Naive thymus-derived CD8-positive, alpha-beta T cell (primary cell): ENCODE measurements at regions not wholly inside any gene's neighbourhood (a gene's known extent, or its start where the extent isn't known, plus 50 kb on each side); places are given as distances from the start of the nearest gene placed in this dataset.

ENCODE experiments used
- ATAC-seq, 2 donors: fragments of 150-1000 bp; cut with Tn5 transposase in 1 of 2; sonication (Bioruptor Pico), chemical (Tn5 transposase) in 1 of 2; 1 replicate in 1 of 2; 2 replicates in 1 of 2; pipeline ENCODE4 v1.10.0; 2021; ENCODE audit warnings: mild to moderate bottlenecking in 2 of 2, moderate library complexity in 2 of 2
- POLR2A ChIA-PET: fragments of 350-600 bp; sonication (Branson Sonifier 250); formaldehyde crosslinking; loops from one replicate; lab custom pipeline; 2021; ENCODE audit warnings: antibody characterized with exemption; lab: Charles Lee
- DNase-seq, 10 donors: peaks; one replicate each; pipeline versions ENCODE4 v3.0.0 to v3.0.0-alpha.2; 2020 to 2022
- H3K27ac Mint-ChIP-seq, 10 donors: one replicate each; pipeline ENCODE4 v1.8.0; 2020 to 2022; ENCODE audit warnings: mild to moderate bottlenecking in 10 of 10, mixed read lengths in 10 of 10, moderate library complexity in 4 of 10, inconsistent platforms in 1 of 10
- H3K27me3 Mint-ChIP-seq, 5 donors: one replicate each; pipeline ENCODE4 v1.8.0; 2021 to 2022; ENCODE audit warnings: mixed read lengths in 5 of 5
- H3K36me3 Mint-ChIP-seq, 3 donors: one replicate each; pipeline ENCODE4 v1.8.0; 2020 to 2022; ENCODE audit warnings: mixed read lengths in 3 of 3, mild to moderate bottlenecking in 2 of 3, inconsistent platforms in 1 of 3
- H3K4me1 Mint-ChIP-seq, 4 donors: one replicate each; pipeline ENCODE4 v1.8.0; 2021 to 2022; ENCODE audit warnings: mixed read lengths in 4 of 4
- H3K4me3 Mint-ChIP-seq, 10 donors: one replicate each; pipeline ENCODE4 v1.8.0; 2020 to 2022; ENCODE audit warnings: mild to moderate bottlenecking in 10 of 10, mixed read lengths in 10 of 10, moderate library complexity in 6 of 10, inconsistent platforms in 1 of 10
- H3K9me3 Mint-ChIP-seq, 9 donors: one replicate each; pipeline ENCODE4 v1.8.0; 2020 to 2022; ENCODE audit warnings: mixed read lengths in 9 of 9, mild to moderate bottlenecking in 3 of 9, inconsistent platforms in 1 of 9, moderate library complexity in 1 of 9

DNA sequence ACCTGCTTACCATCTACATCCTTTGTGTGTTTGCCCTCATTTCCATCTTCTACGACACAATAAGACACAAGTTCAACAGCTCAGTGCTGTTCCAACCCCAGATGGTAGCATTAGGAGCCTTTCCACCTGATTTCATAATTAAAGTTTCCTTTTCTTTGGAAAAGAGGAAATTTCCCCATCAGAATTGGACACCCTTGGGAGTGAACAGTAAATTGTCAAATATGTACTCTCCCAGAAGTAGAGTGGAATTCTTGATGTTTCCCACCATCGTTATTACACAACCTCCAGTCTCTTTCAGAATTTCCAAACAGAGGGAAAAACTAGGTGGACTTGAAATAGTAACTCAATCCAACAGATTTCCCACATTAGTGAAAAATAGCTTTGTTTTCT, 337.6 kb upstream of the OR4E1 start:
- Mint-ChIP-seq H3K4me1 (peaks cover 2 to 22% (median 11%) of the 10 kb centered on the region in 4 donors), H3K27me3 (no peaks in the 10 kb centered on the region), H3K27ac (no peak overlapping the region), H3K36me3 (no peaks in the 10 kb centered on the region), H3K4me3 (no peak overlapping the region), H3K9me3 (no peaks in the 10 kb centered on the region)
- ATAC-seq (no peak), DNase-seq (no peak)
- POLR2A ChIA-PET = no interaction called here

DNA sequence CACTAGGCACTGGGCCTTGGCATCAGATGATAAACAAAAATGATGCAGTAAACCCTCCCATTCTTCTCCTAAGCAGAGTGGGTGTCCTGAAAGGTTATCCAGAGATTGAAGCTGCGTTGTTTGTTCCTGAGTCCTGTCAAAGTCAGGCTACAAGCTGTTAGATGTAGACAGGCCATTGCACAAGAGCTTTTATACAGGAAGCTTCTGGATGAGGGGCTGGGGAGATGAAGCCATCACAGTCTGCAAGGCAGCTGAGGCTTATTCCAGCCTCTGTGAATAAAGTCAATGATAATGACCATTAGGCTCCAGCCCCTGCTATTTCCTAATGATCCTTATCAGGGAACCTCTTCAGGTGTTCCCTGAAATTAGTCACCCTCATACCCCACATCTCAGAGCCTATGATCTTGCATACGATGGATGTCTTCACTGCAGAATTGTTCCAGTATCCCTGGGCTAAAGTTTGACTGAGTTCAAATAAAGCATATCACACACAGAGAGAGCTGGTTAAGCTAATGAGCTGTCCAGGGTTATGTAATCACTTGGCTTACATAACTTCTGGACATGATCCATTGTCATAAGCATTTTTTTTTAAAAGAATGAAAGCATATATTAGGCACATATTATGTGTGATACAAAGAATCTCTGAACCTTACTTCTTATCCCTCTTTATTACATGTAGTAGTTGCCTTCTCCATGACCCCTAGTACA, 337.1 kb upstream of the OR4E1 start:
- H3K4me1 Mint-ChIP-seq = peaks cover 2 to 22% (median 11%) of the 10 kb centered on the region in 4 donors
- peak overlapping the region in 1 of 10 donors; percentile 21 for H3K27ac Mint-ChIP-seq
- ATAC-seq = no peak
- no peaks in the 10 kb centered on the region for H3K27me3 Mint-ChIP-seq
- POLR2A ChIA-PET = no interaction called here
- H3K4me3 Mint-ChIP-seq = no peak overlapping the region
- no peaks in the 10 kb centered on the region for H3K9me3 Mint-ChIP-seq
- DNase-seq = no peak
- H3K36me3 Mint-ChIP-seq = no peaks in the 10 kb centered on the region

DNA sequence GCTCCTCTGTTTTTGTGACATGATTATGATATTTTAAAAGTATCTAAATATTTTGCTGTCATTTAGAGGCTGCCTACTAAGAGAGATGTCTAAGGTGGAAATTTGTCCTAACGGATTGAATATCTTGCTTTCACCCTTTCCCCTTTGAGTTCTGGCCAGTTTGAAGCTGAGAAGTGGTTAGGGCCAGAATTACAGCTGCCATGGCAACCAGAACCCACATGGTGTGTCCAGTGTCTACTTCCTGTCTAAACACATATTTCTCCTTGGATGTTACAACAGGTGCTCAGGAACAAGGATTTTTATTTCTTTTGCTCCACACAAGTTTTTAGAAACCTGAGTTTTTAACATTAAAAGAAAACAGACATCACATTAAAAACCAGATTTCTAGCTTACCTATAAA, 335.1 kb upstream of the OR4E1 start:
- no peak for DNase-seq
- H3K4me1 Mint-ChIP-seq = peaks cover 2 to 28% (median 11%) of the 10 kb centered on the region in 4 donors
- POLR2A ChIA-PET = no interaction called here
- ATAC-seq = no peak
- no peak overlapping the region for H3K4me3 Mint-ChIP-seq
- no peaks in the 10 kb centered on the region for H3K27me3 Mint-ChIP-seq
- H3K9me3 Mint-ChIP-seq = no peaks in the 10 kb centered on the region
- H3K27ac Mint-ChIP-seq = peak overlapping the region in 4 of 10 donors; percentile 6 to 52 (median 21)
- H3K36me3 Mint-ChIP-seq = no peaks in the 10 kb centered on the region

DNA sequence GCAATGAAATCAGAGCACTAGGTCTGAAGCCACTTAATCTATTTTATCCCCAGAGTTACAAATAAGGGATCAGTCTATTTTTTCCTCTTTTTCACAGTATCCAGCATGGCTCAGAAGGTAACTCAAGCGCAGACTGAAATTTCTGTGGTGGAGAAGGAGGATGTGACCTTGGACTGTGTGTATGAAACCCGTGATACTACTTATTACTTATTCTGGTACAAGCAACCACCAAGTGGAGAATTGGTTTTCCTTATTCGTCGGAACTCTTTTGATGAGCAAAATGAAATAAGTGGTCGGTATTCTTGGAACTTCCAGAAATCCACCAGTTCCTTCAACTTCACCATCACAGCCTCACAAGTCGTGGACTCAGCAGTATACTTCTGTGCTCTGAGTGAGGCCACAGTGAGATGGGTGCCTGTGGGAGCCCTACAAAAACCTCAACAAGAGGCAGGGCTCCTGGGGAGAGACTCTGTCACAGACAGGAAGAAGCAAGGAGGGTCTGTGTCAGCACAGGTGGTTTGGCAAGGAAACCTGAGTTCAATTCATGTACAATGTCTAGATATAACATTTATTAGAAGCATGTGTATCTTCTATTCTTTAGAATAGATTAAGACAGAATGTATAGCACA, 334.3 kb upstream of the OR4E1 start:
- POLR2A ChIA-PET = interaction anchor here (0.9 kb wide), 1 partner anchor 502 kb away, joined by 3 read pairs; no protein-coding TSS in a partner anchor
- Mint-ChIP-seq H3K36me3 (no peaks in the 10 kb centered on the region), H3K4me3 (peak overlapping the region in 9 of 10 donors; percentile 65 to 88 (median 75)), H3K9me3 (no peaks in the 10 kb centered on the region), H3K27ac (peak overlapping the region; percentile 36 to 94 (median 88)), H3K4me1 (peaks cover 2 to 32% (median 15%) of the 10 kb centered on the region in 4 donors), H3K27me3 (no peaks in the 10 kb centered on the region)
- DNase-seq = peak in 1 of 10 donors; percentile 22
- ATAC-seq = peak; percentile 66 to 67

DNA sequence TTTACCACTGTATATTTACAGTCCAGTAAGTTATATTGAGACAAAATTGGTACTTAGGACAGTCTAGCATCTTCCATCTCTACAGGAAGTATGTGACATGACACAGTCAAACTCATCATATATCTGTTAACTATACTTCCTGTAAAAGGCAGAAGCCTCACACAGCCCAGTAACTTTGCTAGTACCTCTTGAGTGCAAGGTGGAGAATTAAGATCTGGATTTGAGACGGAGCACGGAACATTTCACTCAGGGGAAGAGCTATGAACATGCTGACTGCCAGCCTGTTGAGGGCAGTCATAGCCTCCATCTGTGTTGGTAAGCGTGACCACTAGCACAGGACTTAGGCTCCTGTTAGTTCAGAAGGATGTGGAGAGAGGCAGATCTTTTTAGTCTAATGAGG, 333.7 kb upstream of the OR4E1 start:
- Mint-ChIP-seq H3K36me3 (no peaks in the 10 kb centered on the region), H3K27ac (peak overlapping the region; percentile 36 to 94 (median 88)), H3K4me1 (peaks cover 3 to 36% (median 17%) of the 10 kb centered on the region in 4 donors), H3K9me3 (no peaks in the 10 kb centered on the region), H3K27me3 (no peaks in the 10 kb centered on the region), H3K4me3 (peak overlapping the region; percentile 50 to 88 (median 74))
- POLR2A ChIA-PET = interaction anchor here (0.9 kb wide), 1 partner anchor 503 kb away, joined by 3 read pairs; no protein-coding TSS in a partner anchor
- no peak for DNase-seq
- ATAC-seq = peak; percentile 18 to 46

DNA sequence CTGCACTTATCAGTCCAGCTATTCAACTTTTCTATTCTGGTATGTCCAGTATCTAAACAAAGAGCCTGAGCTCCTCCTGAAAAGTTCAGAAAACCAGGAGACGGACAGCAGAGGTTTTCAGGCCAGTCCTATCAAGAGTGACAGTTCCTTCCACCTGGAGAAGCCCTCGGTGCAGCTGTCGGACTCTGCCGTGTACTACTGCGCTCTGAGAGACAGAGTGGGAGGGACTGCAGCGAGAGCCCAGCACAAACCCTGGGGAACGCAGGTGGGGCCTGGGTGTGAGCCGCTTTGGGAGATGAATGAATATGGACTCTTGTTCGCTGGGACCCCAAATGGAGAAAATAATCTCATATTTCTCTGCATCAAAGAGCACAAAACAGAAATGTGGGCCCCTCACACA, 329.8 kb upstream of the OR4E1 start:
- no peaks in the 10 kb centered on the region for H3K27me3 Mint-ChIP-seq
- POLR2A ChIA-PET = interaction anchor here (0.5 to 1.8 kb wide), 8 partner anchors 10 to 567 kb away, joined by 3 to 8 read pairs (median 3); no protein-coding TSS in a partner anchor
- H3K4me3 Mint-ChIP-seq = peak overlapping the region; percentile 73 to 88 (median 83)
- ATAC-seq (peak; percentile 44 to 60), DNase-seq (peak in 1 of 10 donors; percentile 12)
- no peaks in the 10 kb centered on the region for H3K9me3 Mint-ChIP-seq
- peak overlapping the region; percentile 85 to 97 (median 94) for H3K27ac Mint-ChIP-seq
- H3K4me1 Mint-ChIP-seq = peaks cover 7 to 36% (median 20%) of the 10 kb centered on the region in 4 donors
- no peaks in the 10 kb centered on the region for H3K36me3 Mint-ChIP-seq

DNA sequence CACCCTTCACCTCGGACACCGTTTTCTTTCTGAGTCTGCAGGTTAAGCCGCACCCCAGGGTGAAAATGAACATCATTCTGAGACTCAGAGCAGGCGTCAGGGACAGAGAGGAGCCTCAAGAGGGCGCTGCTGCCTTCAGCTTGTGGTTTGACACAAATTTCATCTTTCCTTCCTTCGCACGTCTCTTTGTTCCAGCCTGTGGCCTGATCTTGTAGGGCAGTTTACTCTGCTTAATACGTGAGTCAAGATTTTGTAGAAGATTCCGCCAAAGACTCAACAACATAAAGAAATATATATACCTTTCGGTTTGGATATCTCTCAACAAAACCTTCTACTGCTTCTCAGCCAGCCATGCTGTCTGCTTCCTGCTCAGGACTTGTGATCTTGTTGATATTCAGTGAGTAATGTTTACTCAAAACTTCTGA, 329.3 kb upstream of the OR4E1 start:
- POLR2A ChIA-PET = interaction anchor here (0.5 to 1.8 kb wide), 9 partner anchors 9 to 567 kb away, joined by 3 to 8 read pairs (median 3); no protein-coding TSS in a partner anchor
- Mint-ChIP-seq H3K36me3 (no peaks in the 10 kb centered on the region), H3K4me1 (peaks cover 7 to 34% (median 20%) of the 10 kb centered on the region in 4 donors), H3K27ac (peak overlapping the region; percentile 85 to 97 (median 94)), H3K27me3 (no peaks in the 10 kb centered on the region), H3K4me3 (peak overlapping the region; percentile 73 to 88 (median 83)), H3K9me3 (no peaks in the 10 kb centered on the region)
- ATAC-seq = peak; percentile 75 to 82
- peak; percentile 48 to 80 (median 62) for DNase-seq

DNA sequence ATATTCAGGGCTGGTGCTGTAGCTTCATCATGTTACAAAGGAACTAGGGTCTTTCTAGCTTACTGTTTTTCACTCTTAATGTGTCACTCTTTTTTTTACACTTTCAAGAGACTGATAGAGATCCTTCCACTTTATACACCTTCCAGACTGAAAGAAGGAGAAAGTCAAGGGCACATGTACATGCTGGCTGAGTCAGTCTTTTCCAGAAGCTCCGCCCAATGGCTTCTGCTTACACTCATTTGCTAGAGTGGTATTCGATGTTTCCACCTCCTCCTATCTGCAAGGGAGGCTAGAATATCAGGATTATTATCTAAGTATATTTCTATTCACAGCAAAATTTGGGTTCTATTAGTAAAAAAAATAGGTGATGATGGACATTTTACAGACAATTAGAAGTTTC, 325.8 kb upstream of the OR4E1 start:
- ATAC-seq = no peak
- Mint-ChIP-seq H3K9me3 (no peaks in the 10 kb centered on the region), H3K4me3 (peak overlapping the region in 9 of 10 donors; percentile 4 to 93 (median 83)), H3K27ac (peak overlapping the region in 6 of 10 donors; percentile 15 to 95 (median 27)), H3K27me3 (peaks cover 0 to 1% (median 0%) of the 10 kb centered on the region in 5 donors), H3K36me3 (no peaks in the 10 kb centered on the region), H3K4me1 (peaks cover under 1 to 31% (median 11%) of the 10 kb centered on the region in 4 donors)
- POLR2A ChIA-PET = interaction anchor here (0.5 to 1.7 kb wide), 5 partner anchors 11 to 562 kb away, joined by 3 to 4 read pairs (median 3); no protein-coding TSS in a partner anchor
- no peak for DNase-seq

DNA sequence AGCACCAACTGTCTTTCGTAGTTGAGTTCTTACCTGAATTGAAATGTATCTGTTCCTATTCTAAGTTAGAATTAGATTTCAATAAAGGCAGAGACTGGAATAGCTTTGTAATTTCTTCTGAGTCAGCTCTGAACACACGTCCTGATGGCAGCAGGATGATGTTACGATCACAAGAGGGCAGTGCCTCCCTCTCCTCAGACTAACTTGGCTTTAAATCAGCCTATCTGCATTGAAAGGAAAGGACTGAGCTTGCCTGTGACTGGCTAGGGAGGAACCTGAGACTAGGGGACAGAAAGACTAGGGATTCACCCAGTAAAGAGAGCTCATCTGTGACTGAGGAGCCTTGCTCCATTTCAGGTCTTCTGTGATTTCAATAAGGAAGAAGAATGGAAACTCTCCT, 323.7 kb upstream of the OR4E1 start:
- ATAC-seq = peak; percentile 85 to 92
- H3K27ac Mint-ChIP-seq = peak overlapping the region in 9 of 10 donors; percentile 83 to 95 (median 88)
- peaks cover 0 to 1% (median 0%) of the 10 kb centered on the region in 5 donors for H3K27me3 Mint-ChIP-seq

DNA sequence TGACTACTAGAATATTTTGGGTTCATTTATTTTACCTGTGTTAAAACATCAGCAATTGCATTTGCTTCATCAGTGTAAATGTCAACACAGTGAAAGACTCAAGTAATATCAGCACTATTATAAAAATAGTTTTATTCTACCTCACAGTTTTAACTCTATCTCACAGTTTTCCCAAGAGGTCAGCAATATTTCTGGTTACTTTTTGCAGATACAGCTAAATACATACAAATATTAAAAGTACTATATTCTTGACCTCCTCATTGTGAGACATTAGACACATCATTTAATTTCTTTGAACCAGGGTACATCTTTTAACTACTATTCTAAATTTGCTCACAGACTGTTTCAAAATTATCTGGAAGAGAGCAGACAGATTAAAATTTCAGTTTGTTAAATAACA, 321.7 kb upstream of the OR4E1 start:
- no peak overlapping the region for H3K4me3 Mint-ChIP-seq
- POLR2A ChIA-PET = interaction anchor here (0.6 to 1.4 kb wide), 2 partner anchors 67 to 557 kb away, joined by 3 to 4 read pairs; no protein-coding TSS in a partner anchor
- ATAC-seq = no peak
- H3K4me1 Mint-ChIP-seq = peaks cover 2 to 12% (median 5%) of the 10 kb centered on the region in 4 donors
- H3K36me3 Mint-ChIP-seq = no peaks in the 10 kb centered on the region
- no peak for DNase-seq
- peak overlapping the region in 1 of 10 donors; percentile 88 for H3K27ac Mint-ChIP-seq
- H3K9me3 Mint-ChIP-seq = no peaks in the 10 kb centered on the region
- H3K27me3 Mint-ChIP-seq = peaks cover 0 to 1% (median 0%) of the 10 kb centered on the region in 5 donors

More for the DNA sequence above, 323.7 kb upstream of the OR4E1 start:
- peak in 7 of 10 donors; percentile 10 to 67 (median 46) for DNase-seq
- Mint-ChIP-seq H3K4me3 (peak overlapping the region; percentile 83 to 94 (median 91)), H3K36me3 (no peaks in the 10 kb centered on the region), H3K4me1 (peaks cover 2 to 16% (median 6%) of the 10 kb centered on the region in 4 donors), H3K9me3 (no peaks in the 10 kb centered on the region)
- POLR2A ChIA-PET = interaction anchor here (0.8 to 1.3 kb wide), 15 partner anchors 14 to 572 kb away, joined by 3 to 6 read pairs (median 4); no protein-coding TSS in a partner anchor

DNA sequence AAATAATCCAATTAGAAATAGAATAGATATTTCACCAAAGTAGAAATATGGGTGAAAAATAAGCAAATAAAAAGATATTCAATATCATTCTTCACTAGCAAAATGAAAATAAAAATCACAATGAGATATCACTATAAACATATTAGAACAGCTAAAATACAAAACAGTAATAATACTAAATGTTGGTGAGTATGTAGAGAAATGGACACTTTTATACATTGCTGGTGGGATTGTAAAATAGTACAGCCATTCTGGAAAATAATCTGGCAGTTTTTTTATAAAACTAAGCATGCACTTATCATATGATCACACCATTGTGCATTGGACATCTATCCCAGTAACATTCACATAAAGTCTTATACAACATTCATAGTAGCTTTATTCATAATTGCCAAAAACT, 320.2 kb upstream of the OR4E1 start:
- no peaks in the 10 kb centered on the region for H3K9me3 Mint-ChIP-seq
- no peak overlapping the region for H3K4me3 Mint-ChIP-seq
- H3K27me3 Mint-ChIP-seq = peaks cover 0 to 1% (median 0%) of the 10 kb centered on the region in 5 donors
- ATAC-seq = no peak
- no peaks in the 10 kb centered on the region for H3K36me3 Mint-ChIP-seq
- DNase-seq = no peak
- POLR2A ChIA-PET = interaction anchor here (1.0 to 1.6 kb wide), 3 partner anchors 9 to 562 kb away, joined by 3 to 7 read pairs (median 4); no protein-coding TSS in a partner anchor
- H3K27ac Mint-ChIP-seq = peak overlapping the region in 3 of 10 donors; percentile 14 to 88 (median 29)
- peaks cover 0 to 12% (median 6%) of the 10 kb centered on the region in 4 donors for H3K4me1 Mint-ChIP-seq

DNA sequence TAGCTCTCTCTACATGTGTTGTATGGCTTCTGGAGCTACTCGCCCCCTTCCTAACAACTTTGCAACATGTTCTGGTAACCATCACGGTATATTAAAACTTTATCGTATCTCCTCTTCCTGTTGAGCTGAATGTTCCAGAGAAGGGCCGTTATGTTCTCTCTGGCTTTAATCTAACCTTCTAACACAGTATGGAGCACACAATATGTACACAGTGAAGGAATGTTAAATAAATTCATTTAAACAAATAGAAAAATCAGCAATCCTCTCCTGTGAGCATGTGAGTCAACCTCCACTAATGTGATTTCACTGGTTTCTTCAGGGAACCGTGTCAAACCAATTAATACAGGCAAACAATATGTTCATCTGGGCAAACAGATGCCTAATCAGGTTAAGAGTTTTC, 319.5 kb upstream of the OR4E1 start:
- H3K27me3 Mint-ChIP-seq = peaks cover 0 to 1% (median 0%) of the 10 kb centered on the region in 5 donors
- H3K36me3 Mint-ChIP-seq = no peaks in the 10 kb centered on the region
- peaks cover 0 to 17% (median 8%) of the 10 kb centered on the region in 4 donors for H3K4me1 Mint-ChIP-seq
- H3K4me3 Mint-ChIP-seq = peak overlapping the region; percentile 24 to 64 (median 49)
- no peaks in the 10 kb centered on the region for H3K9me3 Mint-ChIP-seq
- DNase-seq = no peak
- peak overlapping the region in 9 of 10 donors; percentile 34 to 85 (median 72) for H3K27ac Mint-ChIP-seq
- POLR2A ChIA-PET = interaction anchor here (0.8 to 1.6 kb wide), 4 partner anchors 15 to 1186 kb away, joined by 3 to 7 read pairs (median 6); no protein-coding TSS in a partner anchor
- ATAC-seq = no peak
